ENCODE measurements at regions not wholly inside any gene's neighbourhood (a gene's known extent, or its start where the extent isn't known, plus 50 kb on each side); places are given as distances from the start of the nearest gene placed in this dataset.

DNA sequence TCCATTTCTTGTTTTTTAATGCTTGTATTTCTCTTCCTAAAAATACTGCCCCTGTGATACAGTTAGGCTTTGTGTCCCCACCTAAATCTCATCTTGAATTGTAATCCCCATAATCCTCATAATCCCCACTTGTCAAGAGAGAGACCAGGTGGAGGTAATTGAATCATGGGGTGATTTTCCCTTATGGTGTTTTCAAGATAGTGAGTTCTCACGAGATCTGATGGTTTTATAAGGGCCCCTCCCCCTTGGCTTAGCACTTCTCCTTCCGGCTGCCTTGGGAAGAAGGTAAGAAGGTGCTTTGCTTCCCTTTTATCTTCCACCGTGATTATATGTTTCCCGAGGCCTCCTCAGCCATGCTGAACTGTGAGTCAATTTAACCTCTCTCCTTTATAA, 227.4 kb downstream of the MAN2A1 start:
- no peak for DNase-seq

DNA sequence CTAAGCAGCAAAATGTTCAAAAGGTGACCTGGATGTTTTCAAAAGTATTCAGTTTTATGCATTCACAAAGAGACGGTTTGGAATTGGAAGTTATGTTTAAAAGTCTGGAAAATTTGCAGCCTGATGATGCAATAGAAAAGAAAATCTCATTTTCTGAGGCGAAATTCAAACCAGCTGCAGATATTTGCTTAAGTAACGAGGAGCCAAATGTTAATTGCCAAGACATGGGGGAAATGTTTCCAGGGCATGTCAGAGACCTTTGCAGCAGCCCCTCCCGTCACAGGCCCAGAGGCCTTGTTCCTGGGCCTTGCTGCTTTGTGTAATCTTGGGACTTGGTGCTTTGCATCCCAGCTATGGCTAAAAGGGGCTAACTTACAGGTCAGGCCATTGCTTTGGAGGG, 228.2 kb downstream of the MAN2A1 start:
- DNase-seq = no peak

DNA sequence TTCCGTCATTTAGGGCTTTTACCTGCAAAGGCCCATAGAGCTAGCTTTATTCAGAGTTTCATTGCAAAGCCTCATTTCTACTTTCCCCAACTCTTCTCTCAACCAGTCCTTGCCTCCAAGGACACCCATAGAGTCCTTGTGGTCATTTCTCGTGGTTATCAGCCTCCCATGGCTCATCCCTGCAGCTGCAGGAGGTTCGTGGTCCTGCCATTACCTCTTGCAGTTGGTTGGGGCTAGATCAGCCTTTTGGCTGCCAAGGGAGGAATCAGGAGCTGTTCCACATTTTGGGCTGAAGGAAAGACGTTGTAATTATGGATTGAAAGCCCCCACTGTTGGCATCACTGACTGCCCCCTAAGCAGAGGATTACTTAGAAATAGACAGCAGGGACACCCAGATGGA, 231.0 kb downstream of the MAN2A1 start:
- DNase-seq = no peak

DNA sequence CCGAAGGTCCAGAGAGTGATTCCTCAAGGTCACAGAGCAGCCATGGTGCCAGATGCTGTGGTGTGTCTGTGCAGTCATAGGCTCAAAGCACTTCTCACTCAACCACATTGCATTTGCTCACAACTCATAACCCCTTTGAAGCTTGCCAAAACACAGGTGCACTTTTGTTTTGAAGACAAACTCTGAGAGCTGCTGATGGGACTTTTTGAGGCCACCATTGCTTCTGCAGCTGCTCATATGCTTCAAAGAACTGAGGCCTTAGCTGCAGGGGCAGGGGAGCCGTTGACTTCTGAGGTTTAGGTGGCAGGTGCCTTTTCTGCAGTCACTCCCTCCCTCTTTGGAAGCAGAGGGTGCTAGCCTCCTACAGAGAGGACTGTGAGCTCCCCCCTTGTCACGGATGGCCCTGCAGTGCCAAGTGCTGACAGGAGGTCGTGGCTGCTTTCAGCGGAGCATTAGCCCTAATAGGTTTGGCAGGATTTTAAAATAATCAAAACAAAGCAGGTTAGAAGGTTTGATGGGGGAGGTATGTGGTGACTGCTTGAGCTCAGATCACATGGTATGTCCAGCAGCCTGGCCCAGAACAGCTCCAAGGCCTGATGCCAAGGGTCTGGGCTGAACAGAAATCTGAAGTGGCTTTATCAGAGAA, 232.1 kb downstream of the MAN2A1 start:
- DNase-seq = peak; percentile 77

DNA sequence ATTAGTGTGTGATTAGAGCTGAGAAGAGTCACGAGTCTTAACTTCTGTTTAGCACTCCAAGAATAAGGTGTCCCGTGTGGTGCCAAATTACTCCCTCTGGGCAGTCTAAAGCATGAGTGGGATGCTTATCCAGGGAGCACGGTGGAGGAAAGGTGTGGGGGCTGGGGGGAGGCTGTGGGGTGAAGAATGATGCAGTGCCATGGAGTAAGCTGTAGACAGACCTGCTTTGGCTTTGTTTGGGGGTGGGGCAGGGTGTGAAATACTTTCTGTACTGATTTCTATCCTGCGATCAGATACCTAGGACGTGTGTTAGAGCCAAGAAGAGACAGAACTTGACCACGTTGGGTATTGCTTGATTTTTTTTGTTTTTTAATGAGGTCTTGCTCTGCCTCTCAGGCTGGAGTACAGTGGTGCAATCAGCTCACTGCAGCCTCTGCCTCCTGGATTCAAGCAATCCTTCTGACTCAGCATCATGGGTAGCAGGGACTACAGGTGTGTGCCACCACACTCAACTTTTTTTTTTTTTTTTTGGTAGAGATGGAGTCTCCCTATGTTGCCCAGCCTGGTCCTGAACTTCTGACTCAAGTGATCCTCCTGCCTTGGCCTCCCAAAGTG, 232.8 kb downstream of the MAN2A1 start:
- no peak for DNase-seq

DNA sequence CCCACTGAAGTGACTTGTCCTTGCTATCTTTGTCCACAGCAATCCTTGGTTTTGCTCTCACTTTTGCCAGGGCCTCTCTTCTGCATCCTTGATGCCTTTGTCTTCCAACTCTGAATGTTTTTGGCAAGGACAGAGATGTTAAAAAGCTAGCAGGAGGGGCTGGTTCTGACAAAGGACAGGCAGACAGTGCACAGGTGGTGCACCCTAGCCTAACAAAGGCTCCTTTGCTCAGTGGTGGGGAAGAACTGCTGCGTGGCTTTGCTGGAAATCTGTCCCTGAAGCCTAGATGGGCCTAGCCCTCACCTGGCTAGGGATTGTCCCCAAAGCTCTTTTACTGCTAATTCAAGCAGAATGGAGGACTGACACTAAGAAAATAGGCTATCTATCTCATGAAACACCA, 233.5 kb downstream of the MAN2A1 start:
- DNase-seq = no peak

DNA sequence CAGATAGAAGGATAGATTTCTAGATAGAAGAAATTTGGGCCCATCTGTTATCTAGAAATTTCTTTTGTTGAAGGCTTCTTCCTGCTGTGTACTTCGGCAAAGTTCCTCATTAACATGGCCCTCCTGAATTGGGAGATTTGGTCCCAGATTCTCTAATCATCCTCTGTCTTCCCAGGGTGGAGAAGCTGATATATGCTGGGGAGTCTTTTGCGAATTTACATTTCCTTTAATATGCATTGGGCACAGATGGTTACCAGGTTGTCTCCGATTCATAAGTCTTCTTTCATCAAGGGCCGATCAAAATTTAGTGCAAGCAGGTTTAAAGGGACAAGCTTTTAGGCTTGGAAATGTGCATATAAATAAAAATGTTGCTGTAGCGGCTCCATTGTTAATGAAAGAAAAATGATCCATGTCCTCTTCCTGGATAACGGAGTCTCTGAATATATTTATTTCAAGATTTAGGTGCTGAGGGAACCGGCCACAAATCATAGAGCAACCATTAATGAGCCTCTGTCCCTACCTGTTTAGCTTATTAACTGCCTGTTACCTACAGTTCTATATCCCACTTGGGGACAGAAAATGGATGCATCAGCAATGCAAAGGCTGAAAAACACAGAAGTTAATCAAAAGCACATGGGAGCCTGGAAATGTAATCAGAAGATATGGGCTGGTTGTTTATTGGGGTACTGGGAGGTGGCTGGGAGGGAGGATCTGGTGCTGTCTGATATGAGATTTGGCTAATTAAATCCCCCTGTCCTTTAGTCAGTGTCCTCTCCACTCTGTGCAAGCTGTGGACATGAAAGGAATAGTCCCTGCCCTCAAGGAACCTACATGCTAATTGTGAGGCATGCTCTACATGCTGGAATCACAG, 234.7 kb downstream of the MAN2A1 start:
- no peak for DNase-seq

DNA sequence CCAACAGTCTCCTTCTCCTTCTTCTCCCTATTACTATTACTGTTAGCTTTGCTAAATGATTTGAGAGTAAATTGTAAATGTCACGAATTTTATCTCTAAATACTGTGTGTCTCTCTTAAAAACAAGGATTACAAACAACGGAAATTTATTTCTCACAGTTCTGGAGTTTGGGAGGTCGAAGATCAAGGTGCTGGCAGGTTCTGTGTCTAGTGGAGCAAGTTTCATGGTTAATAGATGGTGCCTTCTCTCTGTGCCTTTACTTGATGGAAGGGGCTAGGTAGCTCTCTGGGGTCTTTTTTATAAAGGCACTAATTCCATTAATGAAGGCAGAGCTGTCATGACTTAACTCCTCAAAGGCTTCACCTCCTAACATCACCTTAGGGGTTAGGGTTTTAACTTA, 237.9 kb downstream of the MAN2A1 start:
- DNase-seq = no peak

DNA sequence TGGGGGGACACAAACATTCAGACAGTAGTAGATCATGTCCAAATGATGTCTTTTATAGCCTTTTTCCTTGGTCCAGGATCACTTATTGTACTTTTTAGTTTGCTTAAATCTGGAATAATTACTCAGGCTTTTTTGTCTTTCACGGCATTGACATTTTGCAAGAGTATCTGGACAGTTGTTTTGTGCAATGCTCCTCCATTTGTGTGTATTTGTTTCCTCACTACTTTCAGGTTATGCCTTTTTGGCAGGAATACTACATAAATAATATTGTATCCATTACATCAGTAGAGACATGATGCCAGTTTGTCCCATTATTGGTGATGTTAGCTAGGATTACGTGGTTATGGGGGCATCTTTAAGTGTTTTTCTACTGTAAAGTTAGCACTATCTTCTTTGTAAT, 238.3 kb downstream of the MAN2A1 start:
- no peak for DNase-seq

DNA sequence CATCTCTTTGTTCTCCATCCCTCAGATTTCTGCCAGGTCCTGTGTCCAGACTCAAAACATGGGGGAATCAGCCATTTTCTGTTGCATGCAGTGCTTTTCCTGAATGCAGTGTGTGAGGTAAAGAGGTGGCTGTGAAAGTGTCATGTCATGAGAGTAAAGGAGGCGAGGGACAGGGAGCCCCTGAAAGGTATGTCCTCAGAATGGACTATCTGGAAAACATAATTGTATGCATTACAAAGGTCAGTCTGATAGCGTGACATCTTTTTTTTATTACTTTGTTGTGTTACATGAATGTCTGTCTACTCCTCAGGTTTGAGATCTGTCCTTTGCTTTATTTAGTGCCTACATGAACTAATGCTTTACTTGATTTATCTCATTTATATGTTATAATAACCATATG, 239.1 kb downstream of the MAN2A1 start:
- DNase-seq = no peak

DNA sequence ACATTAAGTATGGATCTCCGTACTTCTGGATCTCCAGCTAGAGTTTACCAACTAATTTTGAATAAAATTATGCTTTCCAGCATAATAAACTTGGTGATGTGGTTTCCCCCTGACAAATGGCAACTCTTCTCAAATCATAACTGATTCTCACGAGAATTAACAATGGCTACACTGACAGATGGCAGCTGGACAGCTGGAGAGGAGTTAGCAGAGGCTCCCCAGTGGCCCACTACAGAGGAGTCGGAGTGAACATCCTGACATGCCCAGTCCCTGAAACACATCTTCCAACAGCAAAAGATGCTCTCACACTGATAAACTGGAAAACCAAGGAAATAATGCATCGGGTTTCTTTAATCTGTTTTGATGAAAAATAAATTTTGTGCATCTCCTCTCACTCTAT, 239.6 kb downstream of the MAN2A1 start:
- DNase-seq = no peak

DNA sequence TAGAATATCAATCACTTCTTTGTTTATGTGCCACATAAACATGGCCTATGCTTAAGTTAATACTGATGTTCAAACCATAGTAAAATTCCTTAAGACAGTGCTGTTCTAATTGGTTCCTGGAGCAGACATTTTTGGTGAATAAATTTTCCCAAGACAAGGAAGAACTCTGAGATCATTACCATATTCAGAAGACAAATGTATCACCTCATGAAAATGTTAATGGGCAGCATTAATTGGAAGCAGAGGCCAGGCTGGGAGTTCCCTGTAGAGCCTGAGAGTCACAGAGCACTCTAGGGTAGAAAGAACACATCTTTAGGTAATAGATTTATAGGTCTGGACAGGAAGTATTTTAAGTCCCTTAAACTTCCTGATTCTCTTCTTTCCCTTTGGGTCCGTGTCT, 240.2 kb downstream of the MAN2A1 start:
- no peak for DNase-seq

DNA sequence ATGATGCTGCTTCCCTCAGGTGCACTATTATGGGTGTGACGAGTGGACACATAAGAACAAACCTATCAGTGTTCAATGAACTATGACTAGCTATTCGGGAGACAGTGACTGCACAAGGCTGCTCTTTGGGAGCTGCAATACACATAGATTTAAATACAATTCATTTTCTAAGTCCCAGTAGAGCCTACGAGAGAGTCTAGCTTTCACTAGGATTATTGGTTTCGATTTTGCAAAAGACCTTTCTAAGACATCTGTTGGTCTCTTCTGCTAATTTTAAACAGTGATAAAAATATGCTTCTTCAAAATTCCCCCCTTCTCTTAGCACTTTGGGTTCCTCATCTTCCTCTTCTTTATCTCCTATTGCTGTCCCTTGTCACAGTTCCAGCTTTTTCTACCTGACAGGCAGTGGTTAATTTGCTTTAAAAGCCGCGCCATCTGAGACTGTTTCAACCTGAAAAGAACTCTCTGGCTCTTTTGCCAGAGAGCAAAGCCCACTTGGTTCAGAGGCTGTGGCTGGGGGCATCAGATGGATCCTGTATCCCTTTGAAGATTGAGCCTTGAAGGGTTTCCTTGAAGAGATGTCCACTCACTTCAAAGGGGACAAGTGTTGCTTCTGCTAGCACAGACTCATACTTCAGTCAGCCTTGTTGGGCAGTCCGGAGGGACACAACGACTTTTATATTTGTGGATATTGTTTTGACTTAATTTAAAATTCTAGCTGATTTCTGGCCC, 241.5 kb downstream of the MAN2A1 start:
- no peak for DNase-seq

DNA sequence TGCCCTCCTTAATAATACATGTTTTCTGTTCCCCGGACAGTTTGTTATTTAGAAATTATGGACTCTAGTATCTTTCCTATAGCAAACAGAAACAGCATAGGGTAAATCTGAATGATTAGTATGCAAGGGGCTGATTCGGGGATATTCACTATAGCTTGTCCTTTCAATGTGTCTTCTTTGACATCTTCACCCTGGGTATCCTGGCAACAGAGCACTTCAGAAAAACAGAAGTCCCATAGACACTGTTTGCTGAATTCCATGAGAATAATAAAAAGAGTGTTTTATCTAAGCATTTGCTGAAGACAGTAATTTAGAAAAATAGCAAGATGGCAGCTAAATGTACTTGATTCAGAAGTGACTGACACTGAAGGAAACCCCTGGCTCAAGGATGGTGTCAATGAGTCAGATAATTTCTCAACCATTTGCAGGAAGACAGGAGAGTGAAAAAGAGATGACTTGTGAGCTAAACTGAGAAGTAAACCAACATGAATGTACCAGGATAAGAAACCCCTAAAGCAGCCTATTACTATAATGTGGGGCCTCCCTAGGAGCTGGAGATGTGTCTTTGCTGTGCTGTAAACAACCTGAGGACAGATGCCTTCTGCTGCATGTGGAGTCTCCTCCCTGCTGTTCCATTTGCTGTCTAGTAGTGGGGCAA, 246.2 kb downstream of the MAN2A1 start:
- no peak for DNase-seq

DNA sequence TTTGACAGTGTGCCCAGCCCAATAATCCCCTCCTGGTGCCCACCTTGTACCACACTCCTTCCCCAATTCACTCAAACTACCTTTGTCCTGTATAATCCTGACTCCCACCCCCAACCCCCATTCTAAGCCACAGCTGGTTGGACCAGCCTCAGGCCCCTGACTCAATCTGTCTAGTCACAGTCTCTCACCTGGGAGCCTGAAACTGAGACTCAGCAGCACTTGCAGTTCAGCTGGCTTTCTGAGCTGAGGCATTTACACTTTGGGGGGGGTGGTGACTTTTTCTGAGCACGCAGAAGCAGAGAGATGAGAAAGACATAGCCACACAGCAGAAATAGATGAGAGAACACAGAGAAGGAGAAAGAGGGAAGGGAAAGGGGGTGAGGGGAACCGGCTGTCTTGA, 247.3 kb downstream of the MAN2A1 start:
- no peak for DNase-seq

DNA sequence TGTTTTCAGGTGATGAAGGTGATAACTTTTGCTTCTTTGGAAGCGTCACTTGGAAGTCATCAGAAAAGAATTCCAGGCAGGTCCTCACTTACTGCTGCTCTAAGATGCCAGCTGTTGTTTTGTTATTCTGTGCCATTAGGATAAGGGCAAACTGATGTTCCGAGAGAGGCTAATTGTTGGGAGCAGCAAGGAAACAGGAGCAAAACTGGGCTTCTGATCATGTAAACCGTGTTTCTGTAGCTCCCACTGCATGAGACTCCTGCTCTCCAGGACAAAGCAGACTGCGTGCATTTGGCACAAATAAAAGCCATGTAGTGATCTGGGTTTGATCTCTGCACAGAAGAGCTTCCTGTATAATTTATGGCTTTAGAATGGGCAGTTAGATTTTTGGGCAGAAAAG, 248.2 kb downstream of the MAN2A1 start:
- DNase-seq = no peak

DNA sequence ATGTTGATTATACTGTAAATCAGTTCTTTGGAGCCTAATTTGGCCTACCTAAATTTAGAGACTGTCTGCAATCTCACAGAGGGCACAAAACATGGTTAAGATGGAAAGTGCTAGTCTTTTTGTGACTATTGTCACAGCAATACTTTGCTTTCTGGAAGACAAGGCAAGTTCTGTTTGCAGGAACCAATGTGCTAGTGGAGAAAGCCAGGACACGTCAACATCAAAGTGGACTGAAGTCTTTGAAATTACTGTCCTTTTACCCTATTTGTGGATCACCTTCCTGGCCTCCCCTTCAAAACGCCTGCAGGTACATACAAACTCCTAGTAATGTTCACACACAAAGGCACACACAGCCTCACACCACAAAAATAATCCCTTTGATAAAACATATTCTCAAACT, 248.7 kb downstream of the MAN2A1 start:
- DNase-seq = no peak

DNA sequence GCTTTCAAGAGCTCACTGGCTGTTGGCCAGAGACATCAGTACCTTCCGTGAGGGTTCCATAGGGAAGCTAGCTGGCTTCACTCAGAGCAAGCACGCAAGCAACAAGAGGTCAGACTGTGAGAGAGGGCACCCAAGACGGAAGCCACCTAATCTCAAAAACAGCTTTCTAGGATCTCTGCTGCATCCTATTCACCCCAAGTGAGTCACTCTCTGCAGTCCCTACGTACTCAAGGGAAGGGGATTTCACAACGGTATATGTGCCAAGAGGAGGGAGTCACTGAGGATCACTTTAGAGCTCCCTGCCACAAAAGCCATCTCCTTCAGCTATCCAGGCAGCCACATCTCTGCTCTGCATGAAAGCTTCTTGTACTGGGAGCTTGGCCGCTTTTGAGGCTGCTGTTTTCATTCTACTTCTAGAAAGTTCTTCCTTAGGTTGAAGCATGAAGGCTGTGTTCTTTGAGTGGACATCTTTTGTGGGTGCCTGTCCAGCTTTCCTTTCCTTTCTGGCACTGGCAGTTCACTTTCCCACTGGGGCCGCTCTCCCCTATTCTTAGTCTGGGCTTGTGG, 249.5 kb downstream of the MAN2A1 start:
- DNase-seq = no peak

DNA sequence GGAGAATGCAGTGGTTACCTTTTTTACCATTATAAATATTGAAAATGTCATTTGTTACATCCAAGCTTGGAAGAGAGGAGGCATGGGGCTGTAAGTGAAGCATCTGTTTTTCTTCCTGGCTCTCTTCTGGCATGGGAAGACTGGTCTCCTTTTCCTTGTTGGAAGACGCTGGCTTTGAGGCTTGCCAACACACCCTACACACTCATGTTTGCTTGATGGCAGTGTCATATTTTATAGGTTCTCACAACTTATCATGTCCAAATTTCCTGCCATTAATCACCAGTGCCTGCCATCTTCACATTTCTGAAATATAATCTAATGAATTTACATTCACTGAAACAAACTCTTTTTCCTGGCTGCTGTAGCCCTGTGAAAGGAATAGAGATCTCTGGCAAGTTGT, 252.9 kb downstream of the MAN2A1 start:
- no peak for DNase-seq

DNA sequence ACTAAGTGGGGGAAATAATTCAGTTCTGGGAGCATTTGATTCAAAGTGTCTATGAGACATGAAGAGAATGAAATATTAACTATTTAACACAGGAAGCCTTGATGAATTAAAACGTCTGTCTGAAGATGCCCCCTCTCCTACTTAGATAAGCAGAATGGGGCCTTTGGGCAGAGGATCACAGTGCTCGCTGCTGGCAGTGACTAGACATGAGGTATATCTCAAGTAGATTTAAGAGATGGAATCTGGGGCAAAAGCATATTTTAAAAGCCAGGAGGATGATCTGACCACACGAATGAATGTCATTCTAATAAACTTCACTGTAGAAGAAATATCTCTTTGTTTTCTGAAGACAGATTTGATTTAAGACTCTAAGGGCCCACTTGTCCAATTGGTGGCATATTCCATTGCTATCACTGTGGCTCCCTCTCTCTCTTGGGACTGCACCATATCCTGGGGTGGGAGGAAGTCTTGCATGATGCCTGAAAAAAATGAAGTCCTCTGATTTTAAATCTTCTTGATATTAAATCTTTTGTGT, 254.0 kb downstream of the MAN2A1 start:
- DNase-seq = no peak

DNA sequence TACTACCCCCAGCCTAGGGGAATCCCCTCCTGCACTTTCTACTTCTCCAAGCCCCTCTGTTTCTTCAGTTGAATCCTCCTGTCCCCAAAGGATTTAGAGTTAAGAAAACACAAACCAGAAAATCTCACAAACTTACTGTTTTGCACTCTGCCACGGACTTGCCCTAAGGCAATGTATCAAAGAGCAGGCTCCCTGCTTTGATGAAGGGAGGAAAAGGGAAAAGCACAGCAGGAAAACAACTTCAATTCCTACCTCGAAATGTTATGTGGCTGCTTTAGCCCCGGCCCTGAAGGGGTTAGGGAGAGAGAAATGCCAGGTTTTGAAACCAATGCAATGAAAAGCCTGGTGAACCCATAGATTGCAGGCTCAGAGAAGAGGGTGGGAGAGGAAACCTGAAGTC, 254.7 kb downstream of the MAN2A1 start:
- DNase-seq = no peak

DNA sequence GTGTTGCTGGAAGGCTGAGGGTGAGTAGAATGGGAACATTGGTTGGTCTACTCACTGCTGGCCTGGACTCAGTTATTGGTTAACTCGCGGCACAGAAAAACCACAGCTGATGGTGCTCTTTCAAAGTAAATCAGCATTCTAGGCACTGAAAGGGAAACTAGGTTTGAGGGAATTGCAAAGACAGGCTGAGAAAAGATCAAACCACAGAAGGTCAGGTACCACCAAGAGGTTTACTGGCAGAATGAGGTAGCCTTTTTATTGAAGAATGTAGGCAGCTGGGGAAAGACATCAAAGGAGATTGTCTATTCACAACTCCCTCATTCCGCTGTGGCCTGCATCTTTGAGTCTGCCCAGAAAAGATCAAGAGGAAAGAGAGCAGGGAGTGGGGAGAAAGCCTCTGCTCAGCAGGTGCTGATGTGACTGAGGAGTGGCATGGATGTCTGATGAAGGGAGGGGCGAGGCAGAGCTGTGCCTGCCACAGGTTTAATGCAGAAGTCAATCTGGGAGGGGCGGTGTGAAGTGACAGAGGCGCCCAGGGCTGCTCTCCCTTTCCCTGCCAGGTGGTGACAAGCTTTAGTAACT, 255.5 kb downstream of the MAN2A1 start:
- DNase-seq = no peak
